ENCODE measurements at regions not wholly inside any gene's neighbourhood (a gene's known extent, or its start where the extent isn't known, plus 50 kb on each side); places are given as distances from the start of the nearest gene placed in this dataset.

GRCh38 chr2:165033402-165033801 lies 78.1 kb upstream of the SLC38A11 start:
- DNase-seq (ENCODE audit: low read depth, low spot score), result no peak
- POLR2A ChIA-PET, result no interaction called here
- TF ChIP-seq CTCF (IDR thresholded peaks at IDR 0.05; ENCODE audit: low read depth, low read length), result no peak
- CTCF ChIA-PET, result no interaction called here
- Histone ChIP-seq H3K9me3 (ENCODE audit: control insufficient read depth, insufficient read depth, low read length) (no peaks in the 10 kb centered on the region), H3K4me3 (ENCODE audit: low read depth, low read length) (no peak overlapping the region), H3K27me3 (ENCODE audit: control insufficient read depth, insufficient read depth, low read length) (no peaks in the 10 kb centered on the region), H3K27ac (ENCODE audit: low read depth, low read length) (no peak overlapping the region)

- Histone ChIP-seq H3K27me3 (ENCODE audit: control insufficient read depth, insufficient read depth, low read length) (no peaks in the 10 kb centered on the region), H3K9me3 (ENCODE audit: control insufficient read depth, insufficient read depth, low read length) (no peaks in the 10 kb centered on the region), H3K27ac (ENCODE audit: low read depth, low read length) (no peak overlapping the region), H3K4me3 (ENCODE audit: low read depth, low read length) (no peak overlapping the region)
- POLR2A ChIA-PET, result no interaction called here
- CTCF ChIA-PET, result interaction anchor here (1.0 to 2.4 kb wide), 2 partner anchors 10 to 16 kb away, joined by 3 to 12 read pairs; no protein-coding TSS in a partner anchor
- TF ChIP-seq CTCF (IDR thresholded peaks at IDR 0.05; ENCODE audit: low read depth, low read length), result no peak
- no peak for DNase-seq (ENCODE audit: low read depth, low spot score)
Observed at GRCh38 chr2:165032559-165032958, 77.2 kb upstream of the SLC38A11 start.

- Histone ChIP-seq H3K4me3 (ENCODE audit: low read depth, low read length) (no peak overlapping the region), H3K9me3 (ENCODE audit: control insufficient read depth, insufficient read depth, low read length) (no peaks in the 10 kb centered on the region), H3K27ac (ENCODE audit: low read depth, low read length) (no peak overlapping the region), H3K27me3 (ENCODE audit: control insufficient read depth, insufficient read depth, low read length) (no peaks in the 10 kb centered on the region)
- POLR2A ChIA-PET, result no interaction called here
- no peak for TF ChIP-seq CTCF (IDR thresholded peaks at IDR 0.05; ENCODE audit: low read depth, low read length)
- CTCF ChIA-PET, result no interaction called here
- no peak for DNase-seq (ENCODE audit: low read depth, low spot score)
Observed at GRCh38 chr2:165024199-165024598, 68.9 kb upstream of the SLC38A11 start.

- H3K4me3 ChIP-seq (ENCODE audit: low read depth, low read length), result no peak overlapping the region
- no peak for DNase-seq (ENCODE audit: low read depth, low spot score)
- TF ChIP-seq CTCF (IDR thresholded peaks at IDR 0.05; ENCODE audit: low read depth, low read length), result no peak
- ChIA-PET CTCF (no interaction called here), POLR2A (no interaction called here)
- H3K27me3 ChIP-seq (ENCODE audit: control insufficient read depth, insufficient read depth, low read length), result no peaks in the 10 kb centered on the region
- no peaks in the 10 kb centered on the region for H3K9me3 ChIP-seq (ENCODE audit: control insufficient read depth, insufficient read depth, low read length)
- no peak overlapping the region for H3K27ac ChIP-seq (ENCODE audit: low read depth, low read length)
Observed at GRCh38 chr2:165022781-165023180, 67.5 kb upstream of the SLC38A11 start.

GRCh38 chr2:165017966-165018596 lies 62.8 kb upstream of the SLC38A11 start:
- DNase-seq (ENCODE audit: low read depth, low spot score), result no peak
- Histone ChIP-seq H3K27ac (ENCODE audit: low read depth, low read length) (no peak overlapping the region), H3K9me3 (ENCODE audit: control insufficient read depth, insufficient read depth, low read length) (no peaks in the 10 kb centered on the region), H3K27me3 (ENCODE audit: control insufficient read depth, insufficient read depth, low read length) (no peaks in the 10 kb centered on the region), H3K4me3 (ENCODE audit: low read depth, low read length) (no peak overlapping the region)
- POLR2A ChIA-PET, result no interaction called here
- 0 out of 2 replicates have a peak, but pooled peaks have one; percentile 1 for TF ChIP-seq CTCF (IDR thresholded peaks at IDR 0.05; ENCODE audit: low read depth, low read length)
- CTCF ChIA-PET, result interaction anchor here (0.7 to 9.6 kb wide), 6 partner anchors 9 to 276 kb away, joined by 3 to 417 read pairs (median 6); partner anchors contain the start of gene SCN3A
